GM18951 (cell line): ENCODE measurements at regions not wholly inside any gene's neighbourhood (a gene's known extent, or its start where the extent isn't known, plus 50 kb on each side); places are given as distances from the start of the nearest gene placed in this dataset.

Source experiments
- POLR2A ChIP-seq: IDR thresholded peaks from 4 replicates; pipeline ENCODE4 v1.6.1; 2011; ENCODE audit warnings: mild to moderate bottlenecking; ENCODE audit not compliant: insufficient read length, insufficient read depth; ENCODE audit errors: extremely low read depth
- in situ Hi-C: fragments of 300-500 bp; cut with MboI; formaldehyde crosslinking; loops from one replicate; pipeline ENCODE4 v1.12.0; 2022; ENCODE audit warnings: low sequenced_read_pairs, mixed read lengths, inconsistent platforms; ENCODE audit not compliant: unreplicated experiment

DNA sequence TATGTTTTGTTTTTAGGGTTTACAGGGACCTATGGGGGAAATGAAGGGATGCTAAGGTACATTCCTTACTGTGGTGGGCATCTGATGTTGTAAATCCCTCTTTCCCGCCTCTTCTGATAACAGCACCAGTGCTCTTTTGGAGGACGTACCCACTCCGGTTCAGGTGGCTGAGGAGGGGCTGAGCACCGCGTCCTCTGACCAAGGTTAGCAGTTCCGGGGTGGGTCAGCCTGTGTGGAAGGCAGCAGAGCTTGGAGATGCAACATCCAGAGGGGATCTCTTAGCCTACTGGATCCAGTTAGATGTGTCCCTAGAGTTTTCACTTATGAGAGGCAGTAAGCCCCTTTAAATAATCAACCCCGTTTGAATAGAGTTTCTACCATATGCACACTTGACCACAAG, 135.3 kb upstream of the KCNG1 start:
- in situ Hi-C loops, result no loop called here
- no peak for TF ChIP-seq POLR2A

DNA sequence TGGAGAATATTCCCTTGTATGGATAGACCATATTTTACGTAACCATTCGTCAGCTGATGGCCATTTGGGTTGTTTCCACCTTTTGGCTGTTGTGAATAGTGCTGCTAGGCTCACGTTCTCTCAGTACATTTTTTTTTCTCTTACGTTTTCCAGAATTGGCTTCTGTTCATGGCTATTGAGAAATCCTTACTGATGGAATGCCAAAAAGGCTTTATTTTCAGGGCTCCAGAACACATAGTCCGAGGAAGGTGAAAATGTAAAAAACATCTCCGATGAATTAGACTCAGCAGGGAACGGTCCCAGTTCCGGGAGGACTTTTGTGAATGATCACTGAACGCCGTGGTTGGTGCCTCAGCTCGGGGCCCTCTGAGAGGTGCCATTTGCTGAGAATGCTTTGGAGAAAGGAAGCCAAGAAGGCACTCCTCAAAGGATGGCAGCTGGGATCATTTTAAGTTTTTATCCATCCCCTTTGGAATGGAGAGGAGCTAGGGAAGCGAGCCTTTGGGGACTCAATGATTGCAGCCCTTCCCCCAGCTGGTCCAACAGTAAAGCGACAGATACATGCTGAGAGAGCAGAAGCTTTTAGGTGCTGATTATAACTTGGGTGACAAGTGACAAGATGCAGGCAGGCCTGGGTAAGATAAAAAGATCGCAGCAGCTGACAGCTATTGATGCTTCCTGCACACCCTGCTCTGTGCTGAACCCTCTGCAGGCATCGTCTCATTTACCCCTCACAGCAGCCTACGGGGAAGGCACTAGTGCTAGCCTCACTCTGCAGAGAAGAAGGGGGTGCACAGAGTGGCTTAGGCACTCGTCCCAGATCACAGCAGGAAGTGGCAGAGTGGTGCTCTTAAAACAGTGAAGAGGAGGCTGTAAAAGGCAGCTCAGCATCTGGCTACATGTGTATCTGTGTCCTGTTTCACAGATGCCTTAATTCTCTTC, 133.4 kb upstream of the KCNG1 start:
- in situ Hi-C loops, result no loop called here
- no peak for TF ChIP-seq POLR2A

GRCh38 chr20:51154708-51155690, 132.1 kb upstream of the KCNG1 start:
- TF ChIP-seq POLR2A, result no peak
- in situ Hi-C loops, result no loop called here

- in situ Hi-C loops, result no loop called here
- TF ChIP-seq POLR2A, result no peak
Measured at GRCh38 chr20:51153867-51154707, 131.2 kb upstream of the KCNG1 start.

GRCh38 chr20:51148941-51149340, 126.0 kb upstream of the KCNG1 start:
- TF ChIP-seq POLR2A, result no peak
- in situ Hi-C loops, result no loop called here

- in situ Hi-C loops, result no loop called here
- TF ChIP-seq POLR2A, result no peak
Measured at GRCh38 chr20:51144476-51144875, 121.6 kb upstream of the KCNG1 start.

- TF ChIP-seq POLR2A, result no peak
- in situ Hi-C loops, result no loop called here
Measured at GRCh38 chr20:51143652-51144051, 120.7 kb upstream of the KCNG1 start.

DNA sequence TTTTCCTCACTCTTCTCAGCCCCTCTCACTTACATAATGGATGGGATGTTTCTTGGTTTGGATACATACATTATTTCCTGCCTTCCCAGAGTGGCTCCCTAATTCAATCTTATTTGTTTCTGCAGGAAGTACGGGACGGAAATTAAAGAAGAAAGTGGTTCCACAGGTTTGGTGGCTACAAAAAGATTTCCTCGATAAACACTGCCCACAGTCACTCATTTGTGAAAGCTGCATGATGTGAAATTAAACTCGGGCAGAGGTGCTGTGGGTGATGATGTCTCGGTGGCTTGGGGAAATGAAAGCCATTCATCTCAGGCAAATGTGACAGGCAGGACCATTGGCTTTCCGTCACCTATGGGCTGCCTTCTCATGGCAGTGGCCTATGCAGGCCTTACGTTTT, 119.5 kb upstream of the KCNG1 start:
- no peak for TF ChIP-seq POLR2A
- in situ Hi-C loops, result no loop called here

DNA sequence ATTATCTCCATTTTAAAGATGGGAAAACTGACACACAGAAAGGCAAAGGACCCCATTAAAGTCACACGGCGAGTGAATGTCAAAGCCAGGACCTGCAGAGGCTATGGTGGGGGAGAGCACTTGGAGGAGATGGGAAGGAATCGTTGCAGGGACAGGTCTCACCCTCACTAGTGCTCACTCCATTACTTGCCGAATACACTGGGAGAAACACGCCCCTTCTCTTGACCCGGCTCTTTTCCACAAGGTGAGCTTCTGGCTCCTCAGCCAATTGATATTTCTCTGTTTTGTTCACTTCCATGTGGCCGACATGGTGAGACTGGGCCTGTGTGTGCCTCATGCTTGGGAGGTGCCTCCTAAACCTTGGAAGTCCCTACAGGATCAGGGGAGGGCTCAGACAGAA, 117.8 kb upstream of the KCNG1 start:
- in situ Hi-C loops, result no loop called here
- no peak for TF ChIP-seq POLR2A

- no peak for TF ChIP-seq POLR2A
- in situ Hi-C loops, result no loop called here
Measured at GRCh38 chr20:51139891-51140290, 117.0 kb upstream of the KCNG1 start.

DNA sequence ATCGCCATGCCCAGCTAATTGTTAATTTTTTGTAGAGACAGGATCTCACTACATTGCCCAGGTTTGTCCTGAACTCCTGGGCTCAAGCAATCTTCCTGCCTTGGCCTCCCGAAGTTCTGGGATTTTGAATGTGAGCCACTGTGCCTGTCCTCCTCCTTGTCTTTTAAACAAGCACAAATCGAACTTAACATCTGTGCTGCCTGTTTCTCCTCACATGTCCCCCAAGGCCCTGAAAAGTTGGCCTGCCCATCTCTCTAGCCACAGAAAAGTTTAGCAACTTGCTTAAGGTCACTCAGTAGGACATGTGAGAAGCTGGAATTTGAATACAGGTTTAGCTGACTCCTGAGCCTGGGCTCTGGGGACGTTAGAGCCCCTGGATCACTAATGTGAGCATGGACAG, 115.7 kb upstream of the KCNG1 start:
- in situ Hi-C loops, result no loop called here
- no peak for TF ChIP-seq POLR2A

- no peak for TF ChIP-seq POLR2A
- in situ Hi-C loops, result no loop called here
Measured at GRCh38 chr20:51137461-51137860, 114.6 kb upstream of the KCNG1 start.
